ENCODE measurements at regions not wholly inside any gene's neighbourhood (a gene's known extent, or its start where the extent isn't known, plus 50 kb on each side); places are given as distances from the start of the nearest gene placed in this dataset.

DNA sequence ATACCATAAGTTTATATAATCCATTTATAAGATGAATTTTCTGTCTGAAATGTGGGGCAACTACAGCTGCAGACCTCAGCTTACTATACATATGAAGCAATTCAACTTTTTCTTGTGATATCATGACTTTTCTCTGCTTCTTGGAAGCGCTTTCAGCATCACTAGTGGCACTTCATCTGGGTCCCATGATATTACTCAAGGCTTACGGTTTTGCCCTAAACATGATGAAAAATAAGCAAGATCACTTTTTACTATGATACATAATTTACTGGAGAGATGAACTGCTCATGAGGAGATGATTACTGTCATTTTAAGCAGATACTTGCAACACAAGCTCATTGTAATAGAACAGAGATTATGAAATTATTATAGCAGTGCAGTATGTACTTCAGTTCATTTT, 258.0 kb upstream of the ZSWIM2 start:
- no peak for DNase-seq (ENCODE audit: low read depth, low spot score)
- Histone ChIP-seq H3K4me3 (ENCODE audit: control insufficient read depth in 2 of 3, extremely low read depth in 1 of 3, insufficient read depth in 2 of 3, low read depth in 1 of 3, low read length in 3 of 3) (no peak overlapping the region), H4K20me1 (ENCODE audit: control insufficient read depth, extremely low read depth, insufficient read depth, low read length) (no peaks in the 10 kb centered on the region), H3K9me3 (ENCODE audit: control insufficient read depth, low read depth, low read length) (no peaks in the 10 kb centered on the region), H3K4me1 (ENCODE audit: control insufficient read depth, extremely low read depth, insufficient read depth, low read length) (no peaks in the 10 kb centered on the region), H3K36me3 (ENCODE audit: control insufficient read depth in 2 of 2, extremely low read depth in 1 of 2, insufficient read depth in 2 of 2, low read length in 2 of 2) (no peaks in the 10 kb centered on the region), H3K27ac (ENCODE audit: control insufficient read depth, insufficient read depth, low read length) (no peak overlapping the region), H3K9me1 (ENCODE audit: control insufficient read depth, extremely low read depth, insufficient read depth, low read length) (no peaks in the 10 kb centered on the region), H3K9ac (ENCODE audit: control insufficient read depth, extremely low read depth, insufficient read depth, low read length) (no peak overlapping the region), H3K27me3 (ENCODE audit: control insufficient read depth, extremely low read depth, insufficient read depth, low read length) (no peaks in the 10 kb centered on the region), H2AFZ (ENCODE audit: control insufficient read depth, low read length) (no peak overlapping the region), H3K79me2 (ENCODE audit: control insufficient read depth, insufficient read depth, low read length) (no peaks in the 10 kb centered on the region), H3K4me2 (ENCODE audit: control insufficient read depth, extremely low read depth, insufficient read depth, low read depth, low read length) (no peak overlapping the region)
- TF ChIP-seq CTCF (optimal IDR thresholded peaks at IDR 0.05 in 1 of 3, IDR thresholded peaks at IDR 0.05 in 1 of 3, conservative IDR thresholded peaks at IDR 0.05 in 1 of 3; ENCODE audit: extremely low read depth in 1 of 3, insufficient read depth in 2 of 3, low read length in 3 of 3), result no peak
- TF ChIP-seq EZH2 (IDR thresholded peaks at IDR 0.05; ENCODE audit: low read length), result no peak
- dilution Hi-C loops (cut with MboI; ENCODE audit: extremely low pct_ligation_motif_present, low sequenced_read_pairs), result no loop called here
- no peak for FAIRE-seq

- no peaks in the 10 kb centered on the region for H3K36me3 ChIP-seq (ENCODE audit: control insufficient read depth in 2 of 2, extremely low read depth in 1 of 2, insufficient read depth in 2 of 2, low read length in 2 of 2)
- no peaks in the 10 kb centered on the region for H3K79me2 ChIP-seq (ENCODE audit: control insufficient read depth, insufficient read depth, low read length)
- no peaks in the 10 kb centered on the region for H3K27me3 ChIP-seq (ENCODE audit: control insufficient read depth, extremely low read depth, insufficient read depth, low read length)
- no peak overlapping the region for H3K4me2 ChIP-seq (ENCODE audit: control insufficient read depth, extremely low read depth, insufficient read depth, low read depth, low read length)
- FAIRE-seq (no peak), DNase-seq (ENCODE audit: low read depth, low spot score) (no peak)
- H2AFZ ChIP-seq (ENCODE audit: control insufficient read depth, low read length), result no peak overlapping the region
- H3K4me1 ChIP-seq (ENCODE audit: control insufficient read depth, extremely low read depth, insufficient read depth, low read length), result no peaks in the 10 kb centered on the region
- no peak overlapping the region for H3K9ac ChIP-seq (ENCODE audit: control insufficient read depth, extremely low read depth, insufficient read depth, low read length)
- dilution Hi-C loops (cut with MboI; ENCODE audit: extremely low pct_ligation_motif_present, low sequenced_read_pairs), result no loop called here
- H3K9me3 ChIP-seq (ENCODE audit: control insufficient read depth, low read depth, low read length), result no peaks in the 10 kb centered on the region
- TF ChIP-seq EZH2 (IDR thresholded peaks at IDR 0.05; ENCODE audit: low read length) (no peak), CTCF (optimal IDR thresholded peaks at IDR 0.05 in 1 of 3, IDR thresholded peaks at IDR 0.05 in 1 of 3, conservative IDR thresholded peaks at IDR 0.05 in 1 of 3; ENCODE audit: extremely low read depth in 1 of 3, insufficient read depth in 2 of 3, low read length in 3 of 3) (no peak)
- no peaks in the 10 kb centered on the region for H4K20me1 ChIP-seq (ENCODE audit: control insufficient read depth, extremely low read depth, insufficient read depth, low read length)
- H3K9me1 ChIP-seq (ENCODE audit: control insufficient read depth, extremely low read depth, insufficient read depth, low read length), result no peaks in the 10 kb centered on the region
- H3K4me3 ChIP-seq (ENCODE audit: control insufficient read depth in 2 of 3, extremely low read depth in 1 of 3, insufficient read depth in 2 of 3, low read depth in 1 of 3, low read length in 3 of 3), result no peak overlapping the region
- H3K27ac ChIP-seq (ENCODE audit: control insufficient read depth, insufficient read depth, low read length), result no peak overlapping the region
These were observed 256.2 kb upstream of the ZSWIM2 start for GRCh38 chr2:187105218-187105617.

Measured in keratinocyte (primary cell).